Trophoblast cell (in vitro differentiated cells and primary cell): ENCODE measurements at regions not wholly inside any gene's neighbourhood (a gene's known extent, or its start where the extent isn't known, plus 50 kb on each side); places are given as distances from the start of the nearest gene placed in this dataset.
"Not testable (repeated sequence)": the region's sequence is repeated elsewhere in the genome, so short reads cannot be mapped to it uniquely, and the experiment has no call there.

Source experiments
- DNase-seq, 2 donors: peaks; one replicate each; pipeline ENCODE4 v3.0.0-alpha.2; 2016
- H2AFZ ChIP-seq: 2 replicates; pipeline ENCODE4 v1.6.1; 2013; ENCODE audit warnings: low read length, moderate library complexity, mild to moderate bottlenecking; ENCODE audit not compliant: insufficient read depth, poor library complexity
- H2AK5ac ChIP-seq: 2 replicates; pipeline ENCODE4 v1.6.1; 2013; ENCODE audit warnings: mild to moderate bottlenecking, low read length
- H2BK120ac ChIP-seq: 2 replicates; pipeline ENCODE4 v1.6.1; 2013; ENCODE audit warnings: low read length, mild to moderate bottlenecking, moderate library complexity; ENCODE audit not compliant: insufficient read depth, poor library complexity
- H2BK12ac ChIP-seq: 2 replicates; pipeline ENCODE4 v1.6.1; 2013; ENCODE audit warnings: mild to moderate bottlenecking, low read length, moderate library complexity
- H2BK5ac ChIP-seq: 2 replicates; pipeline ENCODE4 v1.6.1; 2013; ENCODE audit warnings: low read length, low read depth, moderate library complexity, mild to moderate bottlenecking; ENCODE audit not compliant: poor library complexity
- H3K14ac ChIP-seq: 2 replicates; pipeline ENCODE4 v1.6.1; 2013; ENCODE audit warnings: mild to moderate bottlenecking, low read length
- H3K18ac ChIP-seq: 2 replicates; pipeline ENCODE4 v1.6.1; 2013; ENCODE audit warnings: mild to moderate bottlenecking, low read length
- H3K23ac ChIP-seq: 2 replicates; pipeline ENCODE4 v1.6.1; 2013; ENCODE audit warnings: low read length
- H3K27ac ChIP-seq: 2 replicates; pipeline ENCODE4 v1.5.1; 2013; ENCODE audit warnings: low read depth, mild to moderate bottlenecking, inconsistent platforms, low read length, moderate library complexity
- H3K27me3 ChIP-seq: 2 replicates; pipeline ENCODE4 v1.6.1; 2013; ENCODE audit warnings: inconsistent platforms, mild to moderate bottlenecking, low read length, moderate library complexity; ENCODE audit not compliant: insufficient read depth
- H3K36me3 ChIP-seq, 2 experiments: 1 replicate in 1 of 2; 2 replicates in 1 of 2; pipeline ENCODE4 v1.6.1; 2013; ENCODE audit warnings: low read length in 2 of 2, mild to moderate bottlenecking in 2 of 2, moderate library complexity in 1 of 2; ENCODE audit not compliant: insufficient read depth in 2 of 2, control insufficient read depth in 1 of 2
- H3K4ac ChIP-seq: 2 replicates; pipeline ENCODE4 v1.6.1; 2013; ENCODE audit warnings: low read depth, mild to moderate bottlenecking, low read length, moderate library complexity
- H3K4me1 ChIP-seq, 2 experiments: 1 replicate in 1 of 2; 2 replicates in 1 of 2; pipeline ENCODE4 v1.6.1; 2013; ENCODE audit warnings: low read length in 2 of 2, mild to moderate bottlenecking in 2 of 2, moderate library complexity in 1 of 2; ENCODE audit not compliant: insufficient read depth in 2 of 2, control insufficient read depth in 1 of 2
- H3K4me2 ChIP-seq: 2 replicates; pipeline ENCODE4 v1.6.1; 2013; ENCODE audit warnings: inconsistent platforms, mild to moderate bottlenecking, low read length, moderate library complexity
- H3K4me3 ChIP-seq: 2 replicates; pipeline ENCODE4 v1.5.1; 2013; ENCODE audit warnings: mild to moderate bottlenecking, low read depth, low read length, inconsistent platforms
- H3K79me1 ChIP-seq: one replicate; pipeline ENCODE4 v1.6.1; 2013; ENCODE audit warnings: low read length
- H3K79me2 ChIP-seq: 2 replicates; pipeline ENCODE4 v1.6.1; 2013; ENCODE audit warnings: low read length, mild to moderate bottlenecking; ENCODE audit not compliant: control insufficient read depth, insufficient read depth, poor library complexity
- H3K9ac ChIP-seq: 2 replicates; pipeline ENCODE4 v1.6.1; 2013; ENCODE audit warnings: mild to moderate bottlenecking, low read length
- H3K9me3 ChIP-seq: 2 replicates; pipeline ENCODE4 v1.6.1; 2013; ENCODE audit warnings: low read depth, mild to moderate bottlenecking, control low read depth, inconsistent platforms, low read length; ENCODE audit not compliant: insufficient read depth
- H4K12ac ChIP-seq: 2 replicates; pipeline ENCODE4 v1.6.1; 2013; ENCODE audit warnings: low read depth, mild to moderate bottlenecking, low read length, moderate library complexity
- H4K8ac ChIP-seq: 2 replicates; pipeline ENCODE4 v1.6.1; 2013; ENCODE audit warnings: low read depth, mild to moderate bottlenecking, low read length, moderate library complexity
- H4K91ac ChIP-seq: one replicate; pipeline ENCODE4 v1.6.1; 2013; ENCODE audit warnings: low read depth, mild to moderate bottlenecking, low read length, moderate library complexity
- WGBS: extraction: QIAGEN DNeasy Blood & Tissue Kit; methylation state at CpG from one replicate; pipeline ENCODE4 v1.1.7; 2013; ENCODE audit warnings: missing lambda C conversion rate; ENCODE audit not compliant: insufficient read length, insufficient coverage; ENCODE audit errors: extremely low coverage; 5-methylcytosine and 5-hydroxymethylcytosine counted together

DNA sequence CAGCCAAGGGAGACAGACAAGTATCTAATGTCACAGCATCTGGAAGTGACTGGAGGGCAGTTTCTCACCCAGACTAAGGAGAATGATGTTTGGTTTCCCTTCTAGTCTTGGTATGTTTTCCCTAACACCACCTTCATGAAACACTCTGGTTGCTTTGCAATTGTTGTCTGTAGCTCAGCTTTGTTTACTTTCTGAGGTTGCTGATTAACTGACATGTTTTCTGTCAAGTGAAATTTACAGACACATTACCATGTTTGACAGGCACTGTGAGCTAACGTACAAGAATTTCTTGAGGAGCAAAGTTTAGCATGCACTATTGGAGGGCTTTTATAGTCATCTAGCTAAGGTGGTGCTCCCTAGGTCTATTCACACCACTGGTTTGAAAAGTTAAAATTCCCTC, 131.6 kb upstream of the NECTIN3 start:
- H3K9me3 ChIP-seq = peaks cover 5% of the 10 kb centered on the region
- H3K18ac ChIP-seq = no peak overlapping the region
- H4K8ac ChIP-seq = no peak overlapping the region
- H3K79me1 ChIP-seq = peaks cover 5% of the 10 kb centered on the region
- no peak overlapping the region for H3K9ac ChIP-seq
- no peak overlapping the region for H3K4ac ChIP-seq
- no peak overlapping the region for H3K23ac ChIP-seq
- no peak overlapping the region for H2AFZ ChIP-seq
- H2BK5ac ChIP-seq = no peak overlapping the region
- H3K27ac ChIP-seq = no peak overlapping the region
- WGBS = no CpG with 5 or more reads among the region's 1 CpG
- DNase-seq = no peak
- no peak overlapping the region for H3K4me3 ChIP-seq
- H2BK120ac ChIP-seq = no peak overlapping the region
- peaks cover 0 to 4% of the 10 kb centered on the region in 2 experiments for H3K36me3 ChIP-seq
- H3K4me2 ChIP-seq = no peak overlapping the region
- no peak overlapping the region for H2BK12ac ChIP-seq
- H2AK5ac ChIP-seq = no peak overlapping the region
- H4K12ac ChIP-seq = no peak overlapping the region
- H3K14ac ChIP-seq = no peak overlapping the region
- H3K79me2 ChIP-seq = no peaks in the 10 kb centered on the region
- H3K4me1 ChIP-seq = peaks cover 0 to 2% of the 10 kb centered on the region in 2 experiments
- no peaks in the 10 kb centered on the region for H3K27me3 ChIP-seq
- no peak overlapping the region for H4K91ac ChIP-seq

DNA sequence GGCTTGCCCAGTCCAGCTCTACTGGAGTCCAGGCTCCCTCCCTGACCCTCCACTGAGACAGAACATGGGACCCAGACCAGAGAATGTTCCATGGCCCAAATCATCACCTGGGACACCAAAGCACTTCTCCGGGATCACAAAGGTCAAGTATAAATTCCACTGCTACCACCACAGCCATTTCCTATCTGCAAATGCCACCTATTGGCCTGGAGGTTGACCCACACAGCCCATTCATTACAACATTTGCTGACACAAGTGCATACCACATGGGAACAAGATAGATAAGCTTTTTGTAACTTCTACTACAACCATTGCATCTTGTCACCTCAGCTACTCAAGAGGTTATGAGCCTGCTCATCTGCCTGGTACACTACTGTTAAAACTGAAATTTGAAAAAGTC, 126.8 kb upstream of the NECTIN3 start:
- Histone ChIP-seq H4K12ac (no peak overlapping the region), H4K91ac (no peak overlapping the region)
- no CpG with 5 or more reads among the region's 1 CpG for WGBS

DNA sequence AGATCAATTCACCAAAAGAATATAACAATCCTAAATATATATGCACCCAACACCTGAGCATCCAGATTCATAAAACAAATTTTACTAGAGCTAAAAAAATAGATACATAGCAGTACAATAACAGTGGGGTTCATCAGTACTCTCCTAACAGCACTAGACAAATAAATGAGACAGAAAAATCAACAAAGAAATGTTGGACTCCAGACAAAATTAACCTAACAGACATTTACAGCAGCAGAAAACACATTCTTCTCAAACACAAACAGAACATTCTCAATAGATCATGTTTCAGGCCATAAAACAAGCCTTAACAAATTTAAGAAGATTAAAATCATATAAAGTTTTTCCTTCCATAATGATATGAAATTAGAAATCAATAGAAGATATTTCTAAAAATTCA, 124.8 kb upstream of the NECTIN3 start:
- Histone ChIP-seq H2AFZ (no peak overlapping the region), H3K79me2 (no peaks in the 10 kb centered on the region), H3K4me3 (no peak overlapping the region), H4K8ac (no peak overlapping the region), H3K4me2 (no peak overlapping the region), H2BK120ac (no peak overlapping the region), H4K91ac (no peak overlapping the region), H3K4ac (no peak overlapping the region), H2AK5ac (no peak overlapping the region), H3K9me3 (peaks cover 16% of the 10 kb centered on the region), H2BK12ac (no peak overlapping the region), H3K18ac (no peak overlapping the region), H3K14ac (no peak overlapping the region), H3K23ac (no peak overlapping the region), H3K27ac (no peak overlapping the region), H3K79me1 (peaks cover 2% of the 10 kb centered on the region), H3K36me3 (peaks cover 0 to 4% of the 10 kb centered on the region in 2 experiments), H2BK5ac (no peak overlapping the region), H4K12ac (no peak overlapping the region), H3K27me3 (no peaks in the 10 kb centered on the region), H3K4me1 (no peaks in the 10 kb centered on the region), H3K9ac (no peak overlapping the region)
- DNase-seq = no peak

More for the DNA sequence above, 126.8 kb upstream of the NECTIN3 start:
- Histone ChIP-seq H3K9me3 (peaks cover 11% of the 10 kb centered on the region), H3K27me3 (no peaks in the 10 kb centered on the region), H3K27ac (no peak overlapping the region), H2BK120ac (no peak overlapping the region), H3K4me1 (no peaks in the 10 kb centered on the region), H3K4me2 (no peak overlapping the region), H2AK5ac (no peak overlapping the region), H2AFZ (no peak overlapping the region), H3K79me2 (no peaks in the 10 kb centered on the region), H3K18ac (no peak overlapping the region), H3K4ac (no peak overlapping the region), H3K4me3 (no peak overlapping the region), H3K23ac (no peak overlapping the region), H2BK12ac (no peak overlapping the region), H2BK5ac (no peak overlapping the region), H3K14ac (no peak overlapping the region), H3K36me3 (peaks cover 0 to 4% of the 10 kb centered on the region in 2 experiments), H3K79me1 (peaks cover 2% of the 10 kb centered on the region), H4K8ac (no peak overlapping the region), H3K9ac (no peak overlapping the region)
- no peak for DNase-seq

DNA sequence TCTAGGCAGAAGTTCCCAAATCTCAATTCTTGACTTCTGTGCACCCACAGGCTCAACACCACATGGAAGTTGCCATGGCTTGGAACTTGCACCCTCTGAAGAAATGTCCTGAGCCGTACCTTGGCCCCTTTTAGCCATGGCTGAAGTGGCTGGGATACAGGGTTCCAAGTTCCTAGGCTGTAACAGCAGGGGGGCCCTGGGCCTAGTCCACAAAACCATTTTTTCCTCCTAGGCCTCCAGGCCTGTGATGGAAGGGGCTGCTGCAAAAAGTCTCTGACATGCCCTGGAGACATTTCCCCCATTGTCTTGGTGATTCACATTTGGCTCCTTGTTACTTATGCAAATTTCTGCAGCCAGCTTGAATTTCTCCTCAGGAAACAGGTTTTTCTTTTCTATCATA, 122.4 kb upstream of the NECTIN3 start:
- not testable (repeated sequence) for H3K18ac ChIP-seq, H3K27me3 ChIP-seq, H2BK120ac ChIP-seq, H4K12ac ChIP-seq, H3K23ac ChIP-seq, H4K8ac ChIP-seq, H3K79me1 ChIP-seq, H3K4ac ChIP-seq, H2BK12ac ChIP-seq, DNase-seq, H3K27ac ChIP-seq, H3K14ac ChIP-seq, H3K9ac ChIP-seq, H3K4me2 ChIP-seq, H3K4me3 ChIP-seq, H3K4me1 ChIP-seq, H2AK5ac ChIP-seq, H2BK5ac ChIP-seq, H3K36me3 ChIP-seq, H2AFZ ChIP-seq, H3K79me2 ChIP-seq, H4K91ac ChIP-seq
- H3K9me3 ChIP-seq = peaks cover 15% of the 10 kb centered on the region
- WGBS = no CpG with 5 or more reads among the region's 1 CpG
